GM12874 (cell line): ENCODE measurements at regions not wholly inside any gene's neighbourhood (a gene's known extent, or its start where the extent isn't known, plus 50 kb on each side); places are given as distances from the start of the nearest gene placed in this dataset.

ENCODE experiments used
- CTCF ChIP-seq: IDR thresholded peaks from 2 replicates; pipeline ENCODE4 v1.5.1; 2011; ENCODE audit warnings: low read depth, mild to moderate bottlenecking, control low read depth, low read length, moderate library complexity; ENCODE audit not compliant: insufficient read depth

GRCh38 chr4:38230121-38230801 is 270.1 kb downstream of the PTTG2 start:
- TF ChIP-seq CTCF = no peak

- TF ChIP-seq CTCF = no peak
Measured at GRCh38 chr4:38230821-38231563, 270.8 kb downstream of the PTTG2 start.

- TF ChIP-seq CTCF = no peak
Measured at GRCh38 chr4:38231626-38232025, 271.4 kb downstream of the PTTG2 start.

GRCh38 chr4:38232741-38233140 is 272.5 kb downstream of the PTTG2 start:
- no peak for TF ChIP-seq CTCF

- no peak for TF ChIP-seq CTCF
Measured at GRCh38 chr4:38233727-38234480, 273.7 kb downstream of the PTTG2 start.

- TF ChIP-seq CTCF = no peak
Measured at GRCh38 chr4:38235354-38235753, 275.2 kb downstream of the PTTG2 start.

GRCh38 chr4:38236003-38236402 is 275.8 kb downstream of the PTTG2 start:
- no peak for TF ChIP-seq CTCF
